ENCODE measurements at regions not wholly inside any gene's neighbourhood (a gene's known extent, or its start where the extent isn't known, plus 50 kb on each side); places are given as distances from the start of the nearest gene placed in this dataset.

DNA sequence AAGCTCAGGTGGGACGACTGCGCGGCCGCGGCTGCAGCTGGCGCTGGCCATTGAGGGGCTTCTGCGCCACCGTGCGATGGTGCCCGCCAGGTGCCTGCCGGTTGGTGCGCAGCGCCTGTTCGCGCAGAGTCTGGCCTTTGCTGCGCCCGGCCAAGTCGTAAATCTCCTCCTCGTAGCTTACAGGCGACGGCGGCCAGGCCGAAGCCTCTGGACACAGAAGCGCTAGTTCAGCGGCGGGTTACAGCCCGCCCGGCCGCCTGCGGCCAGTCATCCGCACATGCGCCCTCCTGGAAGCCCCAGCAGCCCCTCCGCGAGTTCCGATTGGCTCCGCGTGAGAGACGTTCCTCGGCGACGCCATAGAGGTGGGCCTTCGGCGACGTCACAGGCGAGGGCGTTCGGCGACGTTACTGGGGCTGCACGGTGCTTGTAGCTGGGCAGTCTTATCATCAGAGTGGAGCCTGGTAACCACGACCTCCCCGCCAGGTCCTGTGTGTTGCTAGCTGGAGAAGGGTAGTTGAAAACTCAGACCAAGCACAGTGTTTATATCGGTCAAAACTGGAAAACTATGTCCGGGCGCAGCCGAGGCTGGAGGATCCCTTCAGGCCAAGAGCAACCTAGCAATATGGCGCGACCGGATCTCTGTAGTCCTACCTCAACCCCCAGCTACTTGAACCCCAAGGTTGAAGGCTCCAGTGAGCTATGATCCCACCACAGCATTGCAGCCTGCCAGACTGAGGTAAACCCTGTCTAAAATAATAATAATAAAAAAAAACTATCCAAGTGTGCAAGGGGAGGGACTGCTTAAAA is 265.7 kb downstream of the OR4C45 start (continued):
- TF ChIP-seq, protein P1, sequence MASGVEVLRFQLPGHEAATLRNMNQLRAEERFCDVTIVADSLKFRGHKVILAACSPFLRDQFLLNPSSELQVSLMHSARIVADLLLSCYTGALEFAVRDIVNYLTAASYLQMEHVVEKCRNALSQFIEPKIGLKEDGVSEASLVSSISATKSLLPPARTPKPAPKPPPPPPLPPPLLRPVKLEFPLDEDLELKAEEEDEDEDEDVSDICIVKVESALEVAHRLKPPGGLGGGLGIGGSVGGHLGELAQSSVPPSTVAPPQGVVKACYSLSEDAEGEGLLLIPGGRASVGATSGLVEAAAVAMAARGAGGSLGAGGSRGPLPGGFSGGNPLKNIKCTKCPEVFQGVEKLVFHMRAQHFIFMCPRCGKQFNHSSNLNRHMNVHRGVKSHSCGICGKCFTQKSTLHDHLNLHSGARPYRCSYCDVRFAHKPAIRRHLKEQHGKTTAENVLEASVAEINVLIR (CRISPR knock-in tag; IDR thresholded peaks at IDR 0.05), result peak; percentile 71
- TF ChIP-seq DMBX1 (CRISPR knock-in tag; IDR thresholded peaks at IDR 0.05; ENCODE audit: borderline replicate concordance) (no peak), HDAC3 (IDR thresholded peaks at IDR 0.05; ENCODE audit: borderline replicate concordance, partially characterized antibody) (no peak), THRA (IDR thresholded peaks at IDR 0.05) (no peak), EZH2 (IDR thresholded peaks at IDR 0.05; ENCODE audit: borderline replicate concordance, low read depth, low read length) (no peak), TAF9B (IDR thresholded peaks at IDR 0.05; ENCODE audit: partially characterized antibody) (peak; percentile 14), POLR2H (tag; IDR thresholded peaks at IDR 0.05; ENCODE audit: low read depth) (no peak), CSDE1 (IDR thresholded peaks at IDR 0.05) (no peak), ETV1 (tag; conservative IDR thresholded peaks at IDR 0.05; ENCODE audit: low read depth) (no peak), SP2 (IDR thresholded peaks at IDR 0.05; ENCODE audit: extremely low read depth, low read depth, low read length, poor library complexity, severe bottlenecking) (no peak), DNMT1 (IDR thresholded peaks at IDR 0.05) (no peak), PKNOX1 (IDR thresholded peaks at IDR 0.05) (peak; percentile 50; the same call in 1 of the 2 replicates), NFE2L1 (tag; IDR thresholded peaks at IDR 0.05; ENCODE audit: borderline replicate concordance, low read depth) (no peak), RBM14 (IDR thresholded peaks at IDR 0.05; ENCODE audit: borderline replicate concordance, insufficient read depth, low read depth, low read length) (no peak), SOX6 (IDR thresholded peaks at IDR 0.05) (no peak), GTF2E2 (tag; IDR thresholded peaks at IDR 0.05) (no peak), ZBTB43 (CRISPR knock-in tag; IDR thresholded peaks at IDR 0.05) (no peak), HDAC2 (IDR thresholded peaks at IDR 0.05) (no peak), ZNF197 (CRISPR knock-in tag; IDR thresholded peaks at IDR 0.05; ENCODE audit: low read depth) (no peak)
- TF ChIP-seq, protein P2, sequence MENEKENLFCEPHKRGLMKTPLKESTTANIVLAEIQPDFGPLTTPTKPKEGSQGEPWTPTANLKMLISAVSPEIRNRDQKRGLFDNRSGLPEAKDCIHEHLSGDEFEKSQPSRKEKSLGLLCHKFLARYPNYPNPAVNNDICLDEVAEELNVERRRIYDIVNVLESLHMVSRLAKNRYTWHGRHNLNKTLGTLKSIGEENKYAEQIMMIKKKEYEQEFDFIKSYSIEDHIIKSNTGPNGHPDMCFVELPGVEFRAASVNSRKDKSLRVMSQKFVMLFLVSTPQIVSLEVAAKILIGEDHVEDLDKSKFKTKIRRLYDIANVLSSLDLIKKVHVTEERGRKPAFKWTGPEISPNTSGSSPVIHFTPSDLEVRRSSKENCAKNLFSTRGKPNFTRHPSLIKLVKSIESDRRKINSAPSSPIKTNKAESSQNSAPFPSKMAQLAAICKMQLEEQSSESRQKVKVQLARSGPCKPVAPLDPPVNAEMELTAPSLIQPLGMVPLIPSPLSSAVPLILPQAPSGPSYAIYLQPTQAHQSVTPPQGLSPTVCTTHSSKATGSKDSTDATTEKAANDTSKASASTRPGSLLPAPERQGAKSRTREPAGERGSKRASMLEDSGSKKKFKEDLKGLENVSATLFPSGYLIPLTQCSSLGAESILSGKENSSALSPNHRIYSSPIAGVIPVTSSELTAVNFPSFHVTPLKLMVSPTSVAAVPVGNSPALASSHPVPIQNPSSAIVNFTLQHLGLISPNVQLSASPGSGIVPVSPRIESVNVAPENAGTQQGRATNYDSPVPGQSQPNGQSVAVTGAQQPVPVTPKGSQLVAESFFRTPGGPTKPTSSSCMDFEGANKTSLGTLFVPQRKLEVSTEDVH (IDR thresholded peaks at IDR 0.05; ENCODE audit: low read depth, partially characterized antibody), result no peak
